GM21529 (cell line): ENCODE measurements at regions not wholly inside any gene's neighbourhood (a gene's known extent, or its start where the extent isn't known, plus 50 kb on each side); places are given as distances from the start of the nearest gene placed in this dataset.
"Not testable (repeated sequence)": the region's sequence is repeated elsewhere in the genome, so short reads cannot be mapped to it uniquely, and the experiment has no call there.

Experiments
- ATAC-seq: cut with Tn5 transposase; IDR thresholded peaks from one replicate; pipeline ENCODE4 v1.9.1; 2021; ENCODE audit not compliant: unreplicated experiment

DNA sequence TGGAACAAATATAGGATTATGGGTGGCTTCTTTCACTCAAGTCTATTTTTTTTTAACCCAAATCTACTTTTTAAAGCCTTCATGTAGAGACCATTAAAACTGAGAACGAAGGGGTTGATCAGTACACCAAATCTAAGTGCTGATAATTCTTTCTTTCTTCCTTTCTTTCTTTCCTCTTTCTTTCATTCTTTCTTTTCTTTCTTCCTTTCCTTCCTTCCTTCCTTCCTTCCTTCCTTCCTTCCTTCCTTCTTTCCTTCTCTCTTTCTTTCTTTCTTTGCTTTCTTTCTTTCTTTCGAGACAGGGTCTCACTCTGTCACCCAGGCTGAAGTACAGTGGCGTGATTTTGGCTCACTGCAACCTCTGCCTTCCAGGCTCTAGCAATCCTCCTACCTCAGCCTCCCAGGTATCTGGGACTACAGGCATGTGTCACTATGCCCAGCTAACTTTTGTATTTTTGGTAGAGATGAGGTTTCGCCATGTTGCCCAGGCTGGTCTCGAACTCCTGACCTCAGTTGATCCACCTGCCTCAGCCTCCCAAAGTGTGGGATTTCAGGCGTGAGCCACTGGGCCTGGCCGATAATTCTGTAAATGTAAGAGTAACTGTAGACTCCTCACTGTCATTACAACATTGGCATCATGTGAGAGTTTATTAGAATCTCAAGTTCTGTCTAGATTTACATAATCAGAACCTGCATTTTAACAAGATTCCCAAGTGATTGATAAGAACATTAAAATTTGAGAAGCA lies 236.4 kb downstream of the TFEC start:
- ATAC-seq, result no peak

DNA sequence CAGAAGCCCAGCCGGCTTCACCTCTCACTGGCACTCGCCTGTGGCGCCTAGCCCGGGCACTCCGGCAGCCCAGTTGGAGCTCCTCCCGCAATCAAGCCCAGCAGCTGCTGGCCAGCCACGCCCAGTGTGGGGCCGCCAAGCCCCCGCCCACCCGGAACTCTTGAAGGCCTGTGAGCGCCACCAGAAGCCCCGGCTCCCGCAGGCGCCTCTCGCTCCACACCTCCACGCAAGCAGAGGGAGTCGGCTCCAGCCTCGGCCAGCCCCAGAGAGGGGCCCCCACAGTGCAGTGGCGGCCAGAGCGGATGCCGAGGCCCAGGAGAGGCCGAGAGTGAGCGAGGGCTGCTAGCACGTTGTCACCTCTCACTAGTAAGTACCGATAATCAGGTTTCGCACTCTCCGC lies 240.7 kb downstream of the TFEC start:
- ATAC-seq, result no peak

DNA sequence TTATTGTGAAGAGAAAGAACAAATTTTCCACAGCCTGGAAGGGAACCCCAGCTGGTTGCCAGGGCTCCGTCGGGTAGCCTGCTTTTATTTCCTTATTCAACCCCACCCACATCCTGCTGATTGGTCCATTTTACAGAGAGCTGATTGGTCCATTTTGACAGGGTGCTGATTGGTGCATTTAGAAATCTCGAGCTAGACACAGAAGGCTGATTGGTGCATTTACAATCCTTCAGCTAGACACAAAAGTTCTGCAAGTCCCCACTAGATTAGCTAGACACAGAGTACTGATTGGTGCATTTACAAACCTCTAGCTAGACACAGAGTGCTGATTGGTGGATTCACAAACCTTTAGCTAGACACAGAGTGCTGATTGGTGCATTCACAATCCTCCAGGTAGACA lies 241.1 kb downstream of the TFEC start:
- not testable (repeated sequence) for ATAC-seq

DNA sequence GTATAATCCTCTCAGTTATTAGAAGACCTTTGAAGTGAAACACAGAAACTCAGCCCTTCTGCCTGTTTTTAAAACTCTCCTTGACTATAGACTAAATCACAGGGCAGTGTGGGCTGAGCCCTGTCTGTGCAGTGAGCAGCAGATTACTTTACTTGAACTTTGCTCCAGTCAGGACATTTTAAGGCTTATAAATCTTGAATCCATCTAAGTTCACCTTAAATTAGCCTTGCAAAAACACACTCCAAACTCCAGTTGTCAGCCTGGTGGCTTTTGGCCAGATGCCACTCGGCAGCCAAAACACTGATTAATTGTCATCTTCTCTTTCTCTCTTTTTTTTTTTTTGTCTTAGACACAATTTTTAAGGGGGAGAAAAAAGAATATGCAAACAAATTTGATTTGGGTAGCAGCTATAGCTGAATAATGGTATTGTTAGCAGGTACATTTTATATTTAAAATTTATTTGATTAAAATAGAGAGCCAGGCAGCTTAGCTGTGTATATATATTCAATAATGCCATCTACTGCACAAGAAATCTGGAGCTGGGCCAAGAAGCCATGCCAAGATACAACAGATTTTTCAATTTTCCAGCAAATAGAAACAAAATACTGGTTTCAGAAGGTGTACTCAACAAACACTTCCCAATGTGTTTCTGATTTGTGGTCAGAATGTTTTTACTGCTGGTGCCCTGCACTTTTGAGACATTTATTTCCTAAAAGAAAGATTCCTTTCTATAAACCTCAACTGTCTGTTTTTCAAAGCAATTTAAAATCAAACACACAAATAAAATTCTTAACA lies 247.7 kb downstream of the TFEC start:
- no peak for ATAC-seq

DNA sequence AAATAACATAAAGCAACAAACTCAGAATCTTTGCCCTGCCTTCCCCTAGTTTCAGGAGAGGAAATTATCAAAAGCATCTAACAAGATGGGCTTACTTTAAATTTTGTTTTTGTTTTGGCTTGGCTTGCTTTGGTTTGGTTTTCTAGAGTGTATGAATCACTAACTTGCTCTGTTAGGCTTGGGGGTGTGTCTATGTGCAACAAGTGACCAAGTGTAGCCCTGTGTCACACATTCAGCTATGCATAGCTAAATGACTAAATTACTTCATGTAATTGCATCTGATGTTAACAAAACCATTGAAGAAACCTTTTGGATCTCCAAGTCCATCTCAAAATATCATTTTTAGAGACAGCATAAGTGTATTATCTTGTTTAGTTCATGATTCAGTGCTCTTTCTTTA lies 251.0 kb downstream of the TFEC start:
- ATAC-seq, result no peak

DNA sequence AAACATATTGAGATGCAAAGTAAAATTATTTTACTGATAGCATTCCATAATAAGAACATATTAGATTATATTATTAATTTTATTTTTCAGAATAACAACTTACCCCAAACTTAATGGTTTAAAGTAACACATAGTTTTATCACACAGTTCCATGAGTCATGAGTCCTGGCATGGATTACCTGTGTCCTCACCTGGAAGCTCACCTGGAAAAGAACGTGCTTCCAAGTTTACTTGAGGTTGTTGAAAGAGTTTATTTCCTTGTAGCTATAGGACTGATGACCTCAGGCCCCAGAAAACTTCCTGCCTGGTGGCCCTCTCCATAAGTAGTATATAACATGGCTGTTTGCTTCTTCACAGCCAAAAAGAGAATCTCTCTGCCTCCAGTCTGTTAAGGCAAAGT lies 254.6 kb downstream of the TFEC start:
- ATAC-seq, result no peak

DNA sequence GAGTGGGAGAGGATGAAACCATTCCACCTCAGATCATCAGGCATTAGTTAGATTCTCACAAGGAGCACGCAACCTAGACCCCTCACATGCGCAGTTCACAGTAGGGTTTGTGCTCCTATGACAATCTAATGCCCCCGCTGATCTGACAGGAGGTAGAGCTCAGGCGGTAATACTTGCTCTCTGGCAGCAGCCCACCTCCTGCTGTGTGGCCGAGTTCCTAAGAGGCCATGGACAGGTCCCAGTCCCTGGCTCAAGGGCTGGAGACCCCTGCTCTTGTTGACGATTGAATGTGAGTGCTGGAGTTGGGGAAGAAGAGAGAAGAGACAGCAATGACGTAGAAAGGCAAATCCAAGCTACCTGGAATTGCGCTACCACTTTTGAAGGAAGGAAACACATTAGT lies 267.2 kb downstream of the TFEC start:
- ATAC-seq, result no peak

DNA sequence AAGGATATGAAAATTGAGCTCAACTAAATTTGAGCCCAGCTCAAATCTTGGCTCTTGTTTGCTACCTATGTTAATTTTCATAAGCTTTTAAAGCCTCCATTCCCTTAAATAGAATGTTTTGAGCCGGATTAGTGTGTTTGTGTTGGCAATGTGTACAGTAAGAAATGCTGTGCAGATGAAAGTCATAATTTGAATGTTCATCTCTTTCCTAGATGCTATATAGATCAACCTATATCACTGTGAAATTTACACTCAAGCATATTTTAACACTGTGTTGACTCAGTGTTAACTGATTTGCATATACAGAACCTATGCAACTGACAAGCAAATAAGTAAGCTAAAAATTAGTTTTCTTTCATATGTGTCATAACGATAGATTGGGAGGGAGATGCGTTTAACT lies 272.5 kb downstream of the TFEC start:
- ATAC-seq, result no peak

DNA sequence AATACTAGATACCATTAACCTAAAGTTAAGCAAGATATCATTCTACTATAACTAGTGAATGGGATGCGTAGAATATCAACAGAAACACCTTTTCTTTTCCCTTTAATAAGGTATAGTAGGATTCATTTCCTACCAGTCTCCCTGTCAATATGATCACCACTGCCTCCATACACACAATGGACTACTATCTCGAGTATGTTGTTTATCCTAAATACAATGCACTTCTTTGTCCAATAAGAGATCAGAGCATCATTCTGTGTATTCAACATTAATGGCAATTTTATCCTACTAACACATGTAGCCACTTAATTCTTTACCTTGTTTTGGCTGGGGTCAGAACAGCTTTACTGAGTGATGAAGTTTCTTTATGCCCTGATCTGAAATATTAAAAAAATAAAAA lies 276.3 kb downstream of the TFEC start:
- no peak for ATAC-seq

DNA sequence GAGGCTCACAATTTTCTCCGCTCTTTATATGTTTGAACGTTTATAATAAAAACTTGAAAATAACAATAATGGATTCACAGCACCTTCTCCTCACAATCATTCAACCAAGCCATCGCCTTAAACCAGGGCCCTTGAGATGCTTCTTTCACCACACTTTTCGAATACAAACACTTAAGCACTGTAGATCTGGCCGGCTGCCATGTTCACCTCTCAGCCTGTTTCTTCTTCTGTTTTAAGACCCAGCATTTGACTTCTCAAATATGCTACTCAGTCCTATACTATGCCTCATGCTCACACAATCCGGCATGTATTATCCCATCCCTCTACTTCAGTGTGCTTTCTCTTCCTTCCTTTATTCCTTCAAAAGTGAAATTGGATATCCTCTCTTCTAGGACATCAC lies 280.6 kb downstream of the TFEC start:
- no peak for ATAC-seq

DNA sequence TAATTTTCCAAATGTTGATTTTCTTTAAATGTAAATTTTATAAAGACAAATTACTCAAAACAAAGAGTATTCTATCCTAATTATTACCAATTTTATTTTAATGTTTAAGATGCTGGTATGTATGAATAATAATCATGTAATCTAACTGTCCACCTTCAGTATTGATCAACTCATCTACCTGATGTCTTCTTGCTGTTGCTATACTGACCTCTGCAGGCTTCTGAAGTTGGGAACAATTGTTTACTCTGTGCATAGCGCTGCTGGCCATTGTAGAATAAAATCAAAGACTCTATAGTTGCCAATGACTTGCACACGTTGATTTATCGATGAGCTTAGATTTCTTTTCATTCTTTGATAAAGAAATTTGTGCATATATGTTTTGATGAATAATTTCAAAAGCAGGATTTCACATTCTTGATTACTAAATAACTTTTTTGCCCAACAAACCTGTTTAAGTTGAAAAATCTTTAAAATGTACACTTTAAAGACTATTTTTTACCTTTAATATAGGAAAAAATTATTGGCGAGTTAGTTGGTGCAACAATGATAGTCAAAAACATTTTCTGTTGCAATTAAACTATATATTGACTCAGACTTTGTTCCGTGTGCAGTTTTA lies 282.3 kb downstream of the TFEC start:
- no peak for ATAC-seq

DNA sequence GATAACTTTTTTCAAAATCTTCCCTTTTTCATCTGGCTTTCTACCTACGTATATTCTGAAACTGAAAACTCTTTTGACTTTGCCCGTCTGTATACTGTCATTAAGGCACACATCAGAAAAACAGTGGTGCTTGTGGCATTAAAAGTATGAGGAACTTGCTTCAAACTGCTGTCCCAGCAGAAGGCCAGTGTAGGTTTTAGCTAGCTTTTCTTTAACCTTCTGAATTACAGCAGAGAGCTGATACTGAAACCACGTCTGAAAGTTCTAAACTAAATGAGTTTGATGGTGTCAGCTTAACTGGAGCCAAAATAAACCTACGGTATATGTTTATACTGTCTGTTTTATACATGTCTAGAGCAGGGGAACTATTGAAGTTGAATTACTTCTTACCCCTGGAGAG lies 283.4 kb downstream of the TFEC start:
- ATAC-seq, result no peak

DNA sequence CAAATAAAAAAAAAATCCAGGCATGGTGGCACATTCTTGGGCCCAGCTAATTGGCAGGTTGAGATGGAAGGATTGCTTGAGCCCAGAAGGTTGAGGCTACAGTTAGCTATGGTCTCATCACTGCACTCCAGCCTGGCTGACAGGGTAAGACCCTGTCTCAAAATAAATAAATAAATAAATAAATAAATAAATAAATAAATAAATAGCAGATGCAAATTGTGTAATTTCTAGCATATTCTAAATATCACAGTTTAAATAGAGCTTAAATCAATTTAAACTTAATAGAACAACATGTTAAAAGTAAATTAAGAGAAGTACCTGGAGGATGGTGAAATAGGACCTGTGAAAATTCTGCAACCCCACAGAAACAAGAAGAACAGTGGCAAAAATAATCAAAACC lies 290.5 kb downstream of the TFEC start:
- no peak for ATAC-seq

DNA sequence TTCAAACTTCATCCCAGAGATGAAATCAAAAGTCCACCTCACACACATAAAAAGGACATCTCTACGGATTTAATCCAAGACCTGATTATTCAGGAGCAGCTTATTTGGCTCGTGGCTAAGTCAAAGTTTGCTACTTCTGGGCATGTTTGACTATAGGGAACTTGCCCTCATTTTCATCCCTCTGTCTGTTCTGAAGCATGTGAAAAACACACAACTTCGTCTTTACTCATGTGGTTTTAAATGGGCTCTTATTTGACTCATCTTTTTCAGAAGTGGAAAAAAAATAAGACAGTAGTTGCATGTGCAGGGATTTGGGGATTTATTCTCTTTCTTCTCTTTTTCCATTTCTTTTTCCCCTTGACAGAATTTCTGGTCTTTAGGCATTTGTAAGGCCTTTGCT lies 295.9 kb downstream of the TFEC start:
- no peak for ATAC-seq

DNA sequence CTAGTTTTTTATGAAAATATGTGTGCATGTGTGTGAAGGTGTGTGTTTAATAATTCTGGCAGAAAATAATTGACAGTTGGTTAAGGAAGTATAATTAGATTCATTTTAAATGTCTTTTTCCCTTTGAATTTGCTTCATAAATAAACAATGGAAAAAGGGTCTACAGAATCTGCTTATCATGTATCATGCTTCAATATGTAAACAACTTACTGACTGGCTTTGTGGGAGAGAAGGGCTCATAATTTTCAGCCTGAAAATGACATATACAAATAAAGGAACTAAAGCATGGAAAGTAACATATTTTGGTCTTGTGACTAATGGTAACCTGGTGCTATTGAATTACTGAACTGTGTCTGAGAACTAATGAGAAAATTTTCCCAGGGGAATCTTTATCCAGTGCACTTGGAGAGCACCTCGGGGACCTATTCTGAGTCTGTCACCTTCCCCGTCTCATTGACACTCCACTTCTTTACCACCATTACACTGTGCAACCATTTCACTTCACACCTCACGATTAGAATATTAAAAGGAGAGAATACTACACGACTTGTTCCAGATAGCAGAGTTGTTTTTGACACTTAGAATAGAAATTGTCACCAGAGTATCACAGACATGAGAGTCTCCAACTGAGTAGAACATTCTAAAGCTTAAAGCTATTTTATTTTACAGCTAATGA lies 298.6 kb downstream of the TFEC start:
- no peak for ATAC-seq

DNA sequence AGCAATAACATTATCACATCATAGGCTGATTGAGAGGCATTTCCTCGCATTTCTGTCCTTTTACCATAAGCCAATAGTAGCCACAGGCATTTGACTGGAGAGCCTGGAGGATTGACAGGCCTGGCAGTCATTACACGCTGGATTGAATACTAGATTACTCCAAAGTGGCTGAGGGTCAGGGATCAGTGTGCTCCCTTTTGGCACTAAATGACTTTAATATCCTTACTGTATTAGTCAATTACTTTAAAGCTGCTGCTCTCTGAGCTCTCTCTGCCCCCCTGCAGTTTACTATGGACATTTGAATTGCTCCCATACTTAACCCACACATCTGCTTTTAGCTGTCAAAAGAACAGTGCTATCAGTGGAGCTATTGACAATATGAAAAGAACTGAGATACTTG lies 302.0 kb downstream of the TFEC start:
- ATAC-seq, result no peak

DNA sequence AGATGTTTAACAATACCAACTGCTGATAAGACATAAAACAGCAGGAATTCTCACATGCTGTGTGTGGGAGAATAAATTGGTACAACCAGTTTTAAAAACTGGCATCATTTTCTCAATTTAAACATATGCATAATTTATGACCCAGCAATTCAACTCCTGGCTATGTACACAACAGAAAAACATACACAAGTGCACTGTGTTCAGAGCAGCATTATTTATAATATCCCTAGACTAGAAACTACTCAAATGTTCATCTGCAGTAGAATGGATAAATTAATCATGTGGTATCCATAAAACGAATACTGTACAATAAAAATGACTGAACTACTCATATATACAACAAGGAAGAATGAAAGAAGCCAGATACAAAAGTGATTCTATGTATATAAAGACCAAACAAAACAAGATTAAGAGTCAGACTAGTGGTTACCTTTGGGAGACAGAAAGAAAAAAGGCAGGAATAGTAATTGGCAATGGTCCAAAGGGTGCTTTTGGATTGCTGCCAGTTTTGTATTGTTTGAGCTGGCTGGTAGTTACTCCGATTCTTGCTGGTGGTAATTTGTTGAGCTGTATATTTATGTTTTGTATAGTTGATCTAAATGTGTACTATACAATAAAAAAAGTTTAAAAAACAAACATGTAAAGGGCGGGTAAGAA lies 306.0 kb downstream of the TFEC start:
- no peak for ATAC-seq

DNA sequence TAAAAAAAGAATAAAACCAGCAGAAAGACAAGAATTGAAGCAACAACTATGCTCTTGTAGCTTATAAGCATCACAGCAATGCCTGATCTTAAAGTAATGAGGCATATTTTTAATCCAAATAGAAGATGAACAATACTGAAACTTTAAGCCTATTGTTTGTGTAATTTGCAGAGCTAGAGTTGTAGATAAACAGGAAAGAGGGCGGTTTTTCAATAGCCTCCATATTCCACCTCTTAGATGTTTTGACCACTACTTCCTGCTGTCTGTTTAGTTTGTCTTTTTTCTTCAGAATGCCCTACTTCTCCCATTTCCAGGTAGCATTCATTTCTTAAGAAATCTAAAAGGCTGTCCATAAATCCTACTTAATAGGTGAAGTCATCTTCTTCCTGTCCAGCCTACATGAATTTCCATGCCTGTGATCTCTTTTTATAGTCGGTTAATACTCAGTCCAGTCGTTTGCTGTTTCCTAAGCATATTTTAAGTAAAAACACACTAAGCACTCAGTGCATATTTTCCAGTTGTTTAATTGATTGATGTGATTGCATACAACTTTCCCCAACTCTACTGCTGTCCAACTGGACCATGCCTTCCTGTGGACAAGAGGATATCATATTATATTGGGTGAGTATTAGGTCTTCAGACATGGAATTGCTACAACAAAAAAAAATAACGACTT lies 308.1 kb downstream of the TFEC start:
- no peak for ATAC-seq

DNA sequence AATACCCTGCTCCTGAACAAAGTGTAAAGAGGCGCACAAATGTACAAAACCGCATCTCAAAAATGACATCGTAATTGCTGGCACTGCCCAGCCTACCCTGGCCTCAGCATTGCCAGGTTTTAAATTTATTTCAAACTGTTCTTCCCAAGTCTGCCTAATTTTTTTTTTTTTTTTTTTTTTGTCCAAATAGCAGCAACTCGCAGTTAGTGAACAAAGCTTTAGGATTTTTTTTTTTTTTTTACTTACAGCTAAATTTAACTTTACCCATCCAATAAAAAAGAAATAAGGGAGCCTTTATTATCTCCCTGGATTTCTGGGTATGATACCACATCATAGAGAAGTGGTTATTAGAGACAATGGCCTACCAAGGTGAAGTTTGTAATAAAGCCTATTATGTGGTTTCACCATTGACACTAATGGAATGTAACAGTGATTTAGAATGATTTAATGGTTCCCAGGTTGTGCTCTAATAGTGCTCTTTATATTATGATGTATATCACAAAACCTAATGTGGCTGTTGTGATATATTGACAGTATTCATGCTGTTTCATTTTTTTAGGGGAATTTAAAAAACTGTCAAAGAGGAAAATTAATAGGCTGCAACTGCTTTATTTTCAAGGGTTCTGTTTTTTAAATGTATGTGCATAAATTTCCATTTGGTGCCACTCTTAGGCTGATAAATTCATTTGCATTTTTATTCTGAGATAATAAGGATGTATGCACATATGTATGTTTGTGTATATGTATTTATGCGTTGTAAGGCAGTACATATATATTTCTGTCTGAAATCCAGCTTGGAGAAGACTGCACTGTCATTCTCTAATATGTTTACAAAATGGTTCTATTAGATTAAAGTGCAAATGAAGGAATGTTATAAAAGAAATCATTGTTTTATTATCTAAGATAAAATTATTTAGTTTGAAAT lies 309.0 kb downstream of the TFEC start:
- no peak for ATAC-seq

DNA sequence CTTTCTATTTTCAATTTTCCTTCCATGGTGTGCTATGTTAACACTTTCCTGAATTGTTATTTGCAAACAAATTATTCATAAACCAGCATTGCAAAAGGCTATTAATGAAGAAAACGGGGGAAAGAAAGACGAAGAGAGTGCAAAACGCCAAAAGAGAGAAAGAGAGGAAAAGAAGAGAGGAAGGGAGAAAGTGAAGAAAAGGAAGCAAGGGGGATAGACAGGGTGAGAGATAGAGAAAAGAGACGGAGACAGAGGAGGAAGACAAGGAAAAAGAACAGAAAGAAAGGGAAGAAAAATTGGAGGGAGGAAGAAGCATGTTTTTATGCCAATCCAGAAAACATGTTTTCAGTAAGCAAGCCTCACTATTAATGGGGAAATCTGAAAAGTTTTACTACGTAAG lies 310.6 kb downstream of the TFEC start:
- ATAC-seq, result no peak
